BJ (cell line): ENCODE measurements at regions not wholly inside any gene's neighbourhood (a gene's known extent, or its start where the extent isn't known, plus 50 kb on each side); places are given as distances from the start of the nearest gene placed in this dataset.

Experiments used
- CTCF ChIA-PET: fragments of 350-600 bp; formaldehyde crosslinking; extraction: SDS; loops from one replicate; lab custom pipeline; 2021; ENCODE audit warnings: antibody characterized with exemption, inconsistent platforms; lab: Yijun Ruan, JAX
- POLR2A ChIA-PET: fragments of 300-600 bp; sonication (Branson Sonifier 250); formaldehyde crosslinking; extraction: SDS; loops from one replicate; lab custom pipeline; 2021; ENCODE audit warnings: antibody characterized with exemption; lab: Charles Lee
- DNase-seq: peaks from one replicate; pipeline ENCODE4 v3.0.0-alpha.2; 2011; ENCODE audit warnings: low read depth
- H3K27me3 ChIP-seq: 2 replicates; pipeline ENCODE4 v1.6.0; 2011; ENCODE audit warnings: low read length; ENCODE audit not compliant: control insufficient read depth, insufficient read depth
- H3K36me3 ChIP-seq: 2 replicates; pipeline ENCODE4 v1.5.1; 2011; ENCODE audit warnings: low read length; ENCODE audit not compliant: control insufficient read depth, insufficient read depth
- H3K4me3 ChIP-seq: 2 replicates; pipeline ENCODE4 v1.5.1; 2011; ENCODE audit warnings: low read depth, mild to moderate bottlenecking, control low read depth, low read length
- TF ChIP-seq, protein P1 (sequence below): IDR thresholded peaks from 2 replicates; pipeline ENCODE4 v1.5.1; 2011; ENCODE audit warnings: low read depth, mild to moderate bottlenecking, control low read depth, inconsistent platforms, low read length, moderate library complexity; ENCODE audit not compliant: insufficient read depth

DNA sequence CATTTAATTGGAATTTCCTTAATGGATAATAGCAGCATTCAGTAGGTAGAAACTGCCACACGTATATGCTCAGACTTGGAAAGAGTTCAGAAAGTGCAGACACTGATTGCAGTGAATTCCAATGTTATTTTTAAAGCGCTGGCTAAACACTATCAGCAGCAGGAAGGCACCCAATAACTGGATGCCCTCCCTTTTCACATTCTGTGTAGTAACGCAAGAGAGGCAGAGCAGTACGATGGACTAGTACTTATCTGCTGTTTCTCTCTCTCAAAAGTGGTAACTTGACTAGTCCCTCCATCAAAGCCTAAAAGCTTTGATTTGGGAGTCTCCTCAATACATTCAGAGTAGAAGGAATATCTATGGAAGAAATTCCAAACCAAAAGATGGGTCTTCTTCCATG is 791.0 kb downstream of the TMTC2 start:
- Histone ChIP-seq H3K27me3 (no peaks in the 10 kb centered on the region), H3K36me3 (no peaks in the 10 kb centered on the region), H3K4me3 (no peak overlapping the region)
- CTCF ChIA-PET: no interaction called here
- DNase-seq: no peak
- TF ChIP-seq, protein P1, sequence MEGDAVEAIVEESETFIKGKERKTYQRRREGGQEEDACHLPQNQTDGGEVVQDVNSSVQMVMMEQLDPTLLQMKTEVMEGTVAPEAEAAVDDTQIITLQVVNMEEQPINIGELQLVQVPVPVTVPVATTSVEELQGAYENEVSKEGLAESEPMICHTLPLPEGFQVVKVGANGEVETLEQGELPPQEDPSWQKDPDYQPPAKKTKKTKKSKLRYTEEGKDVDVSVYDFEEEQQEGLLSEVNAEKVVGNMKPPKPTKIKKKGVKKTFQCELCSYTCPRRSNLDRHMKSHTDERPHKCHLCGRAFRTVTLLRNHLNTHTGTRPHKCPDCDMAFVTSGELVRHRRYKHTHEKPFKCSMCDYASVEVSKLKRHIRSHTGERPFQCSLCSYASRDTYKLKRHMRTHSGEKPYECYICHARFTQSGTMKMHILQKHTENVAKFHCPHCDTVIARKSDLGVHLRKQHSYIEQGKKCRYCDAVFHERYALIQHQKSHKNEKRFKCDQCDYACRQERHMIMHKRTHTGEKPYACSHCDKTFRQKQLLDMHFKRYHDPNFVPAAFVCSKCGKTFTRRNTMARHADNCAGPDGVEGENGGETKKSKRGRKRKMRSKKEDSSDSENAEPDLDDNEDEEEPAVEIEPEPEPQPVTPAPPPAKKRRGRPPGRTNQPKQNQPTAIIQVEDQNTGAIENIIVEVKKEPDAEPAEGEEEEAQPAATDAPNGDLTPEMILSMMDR: no peak
- POLR2A ChIA-PET: no interaction called here

DNA sequence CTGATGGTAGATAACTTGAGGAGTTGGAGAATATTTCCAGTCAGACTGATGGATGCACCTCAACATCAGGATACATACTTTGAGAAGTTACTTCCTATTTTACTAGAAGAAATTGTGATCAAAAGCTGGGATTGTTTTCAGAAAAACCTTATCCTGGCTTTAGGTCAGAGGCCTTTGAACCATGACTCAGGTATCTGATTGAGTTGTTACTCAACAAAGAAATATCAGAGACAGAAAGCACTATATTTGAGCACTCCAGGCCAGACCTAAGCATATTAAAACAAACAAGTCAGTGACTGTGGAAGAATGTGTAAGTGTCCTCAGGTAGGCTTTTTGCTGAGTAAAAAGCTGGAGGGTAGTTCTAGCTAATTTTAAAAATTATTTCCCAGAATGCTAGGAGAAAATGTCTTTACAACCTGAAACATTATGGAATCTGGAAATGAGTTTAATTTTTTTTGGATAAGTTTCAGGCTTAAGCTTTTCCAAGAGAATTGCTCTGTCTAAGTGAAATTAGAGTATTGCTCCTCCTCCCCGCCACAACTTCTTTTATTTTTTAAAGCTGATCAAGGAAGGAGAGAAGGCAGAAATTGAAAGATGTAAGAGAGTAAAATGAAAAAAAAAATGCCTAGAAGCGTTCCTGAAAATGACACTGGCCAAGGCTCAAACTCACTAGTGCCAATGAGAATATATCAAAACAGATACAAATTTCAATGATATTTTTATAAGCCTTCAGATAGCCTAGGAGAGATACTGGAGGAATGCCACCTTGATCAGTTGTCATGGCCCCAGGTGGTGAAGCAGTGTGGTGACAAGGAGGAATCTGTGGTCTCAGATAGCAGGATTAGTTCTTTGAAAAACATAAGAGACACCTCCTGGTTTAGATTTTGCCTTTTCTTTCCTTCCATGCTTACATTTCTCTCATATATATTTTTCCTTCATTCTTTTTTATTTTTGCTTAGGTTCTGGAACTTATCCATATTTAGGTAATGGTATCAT is 790.3 kb downstream of the TMTC2 start:
- DNase-seq: no peak
- Histone ChIP-seq H3K27me3 (no peaks in the 10 kb centered on the region), H3K36me3 (no peaks in the 10 kb centered on the region), H3K4me3 (no peak overlapping the region)
- ChIA-PET CTCF (no interaction called here), POLR2A (no interaction called here)
- TF ChIP-seq, protein P1: no peak

DNA sequence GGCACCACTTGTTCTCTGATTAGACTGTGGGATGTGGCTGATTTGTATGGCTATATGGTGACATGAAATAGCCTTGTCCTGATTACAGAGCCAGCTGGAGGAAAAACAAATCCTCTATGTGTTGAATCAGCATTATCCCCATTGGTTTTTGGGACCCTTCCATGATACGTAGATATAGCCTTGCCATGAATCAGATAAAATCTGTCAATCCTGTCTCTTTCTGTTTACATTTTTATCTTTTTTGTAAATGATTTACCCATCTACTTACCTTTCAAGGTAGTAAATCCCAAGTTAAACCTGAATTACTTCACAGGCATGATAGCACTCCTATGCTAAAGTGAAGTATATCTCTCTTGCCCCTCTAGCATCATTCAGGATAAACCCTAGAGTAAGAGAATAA is 789.3 kb downstream of the TMTC2 start:
- no peaks in the 10 kb centered on the region for H3K27me3 ChIP-seq

DNA sequence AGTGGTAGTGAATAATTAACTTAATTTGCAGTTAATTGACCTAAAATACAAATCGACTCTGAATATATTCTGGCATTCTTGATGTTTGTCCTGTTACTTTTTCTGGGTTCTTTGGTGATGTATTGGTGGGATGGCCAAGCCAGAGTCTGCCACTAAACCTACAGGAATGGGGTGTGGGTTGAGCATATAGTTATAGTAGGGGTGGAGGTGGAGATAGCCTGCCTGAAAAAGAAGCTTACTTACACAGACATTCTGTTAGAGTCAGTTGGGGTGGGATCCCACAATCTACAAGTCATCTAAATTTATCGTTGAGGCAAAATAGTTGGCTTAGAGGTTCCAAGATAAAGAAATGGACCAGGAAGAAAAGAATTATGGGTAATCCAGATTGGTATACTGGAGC is 787.7 kb downstream of the TMTC2 start:
- Histone ChIP-seq H3K4me3 (no peak overlapping the region), H3K27me3 (no peaks in the 10 kb centered on the region), H3K36me3 (no peaks in the 10 kb centered on the region)
- TF ChIP-seq, protein P1: no peak
- POLR2A ChIA-PET: no interaction called here
- CTCF ChIA-PET: interaction anchor here (0.6 to 1.6 kb wide), 2 partner anchors 10 to 1053 kb away, joined by 3 to 4 read pairs; no protein-coding TSS in a partner anchor
- no peak for DNase-seq

More for the DNA sequence above, 789.3 kb downstream of the TMTC2 start:
- ChIA-PET CTCF (no interaction called here), POLR2A (no interaction called here)
- Histone ChIP-seq H3K4me3 (no peak overlapping the region), H3K36me3 (no peaks in the 10 kb centered on the region)
- TF ChIP-seq, protein P1: no peak
- no peak for DNase-seq

DNA sequence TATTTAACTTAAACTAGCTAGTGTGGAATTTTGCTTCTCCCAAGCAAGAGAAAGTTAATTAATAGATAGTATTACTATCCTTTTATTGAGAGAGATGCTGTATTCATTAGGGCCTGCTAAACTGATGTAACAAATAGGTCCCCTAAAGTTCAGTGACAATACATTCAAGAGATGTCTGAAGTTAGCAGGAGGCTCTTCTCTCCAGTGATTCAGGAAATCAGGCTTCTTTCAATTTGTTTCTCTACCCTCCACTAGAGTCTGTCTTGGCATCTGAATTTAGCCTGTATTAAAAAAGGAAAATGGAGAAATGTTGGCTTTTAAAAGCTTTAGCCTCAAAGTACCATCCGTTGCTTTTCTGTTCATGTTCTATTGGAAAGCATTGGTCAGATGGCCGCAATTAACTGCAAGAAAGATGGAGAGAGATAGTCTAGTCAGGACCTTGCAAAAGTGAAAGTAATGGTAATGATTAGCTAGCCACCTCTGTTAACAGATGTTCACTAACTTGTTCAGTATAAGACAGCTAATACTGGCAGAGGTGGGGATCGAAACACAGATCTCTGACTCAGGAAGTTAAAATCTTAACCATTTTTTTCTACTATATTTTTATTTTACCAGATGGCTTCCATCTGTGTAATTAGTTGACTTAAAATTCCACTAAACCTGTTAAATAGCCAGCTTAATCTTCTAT is 786.8 kb downstream of the TMTC2 start:
- no peak for DNase-seq
- Histone ChIP-seq H3K27me3 (no peaks in the 10 kb centered on the region), H3K4me3 (no peak overlapping the region), H3K36me3 (no peaks in the 10 kb centered on the region)
- TF ChIP-seq, protein P1: no peak
- ChIA-PET CTCF (interaction anchor here (0.6 to 1.6 kb wide), 2 partner anchors 11 to 1053 kb away, joined by 3 to 4 read pairs; no protein-coding TSS in a partner anchor), POLR2A (no interaction called here)
